ENCODE measurements at regions not wholly inside any gene's neighbourhood (a gene's known extent, or its start where the extent isn't known, plus 50 kb on each side); places are given as distances from the start of the nearest gene placed in this dataset.

- TF ChIP-seq, protein P1, sequence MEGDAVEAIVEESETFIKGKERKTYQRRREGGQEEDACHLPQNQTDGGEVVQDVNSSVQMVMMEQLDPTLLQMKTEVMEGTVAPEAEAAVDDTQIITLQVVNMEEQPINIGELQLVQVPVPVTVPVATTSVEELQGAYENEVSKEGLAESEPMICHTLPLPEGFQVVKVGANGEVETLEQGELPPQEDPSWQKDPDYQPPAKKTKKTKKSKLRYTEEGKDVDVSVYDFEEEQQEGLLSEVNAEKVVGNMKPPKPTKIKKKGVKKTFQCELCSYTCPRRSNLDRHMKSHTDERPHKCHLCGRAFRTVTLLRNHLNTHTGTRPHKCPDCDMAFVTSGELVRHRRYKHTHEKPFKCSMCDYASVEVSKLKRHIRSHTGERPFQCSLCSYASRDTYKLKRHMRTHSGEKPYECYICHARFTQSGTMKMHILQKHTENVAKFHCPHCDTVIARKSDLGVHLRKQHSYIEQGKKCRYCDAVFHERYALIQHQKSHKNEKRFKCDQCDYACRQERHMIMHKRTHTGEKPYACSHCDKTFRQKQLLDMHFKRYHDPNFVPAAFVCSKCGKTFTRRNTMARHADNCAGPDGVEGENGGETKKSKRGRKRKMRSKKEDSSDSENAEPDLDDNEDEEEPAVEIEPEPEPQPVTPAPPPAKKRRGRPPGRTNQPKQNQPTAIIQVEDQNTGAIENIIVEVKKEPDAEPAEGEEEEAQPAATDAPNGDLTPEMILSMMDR (conservative IDR thresholded peaks at IDR 0.05; ENCODE audit: low read depth, low read length): no peak
- H3K36me3 ChIP-seq (ENCODE audit: insufficient read depth): no peaks in the 10 kb centered on the region
- no peaks in the 10 kb centered on the region for H3K4me1 ChIP-seq (ENCODE audit: low read depth, poor library complexity, severe bottlenecking)
- H3K9ac ChIP-seq: no peak overlapping the region
- no peak overlapping the region for H3K4me2 ChIP-seq
- no peaks in the 10 kb centered on the region for H4K20me1 ChIP-seq (ENCODE audit: insufficient read depth)
- H3K27me3 ChIP-seq (ENCODE audit: insufficient read depth, low read depth): no peaks in the 10 kb centered on the region
- no peaks in the 10 kb centered on the region for H3K79me2 ChIP-seq (ENCODE audit: insufficient read depth, low read depth)
- H3K4me3 ChIP-seq (IDR thresholded peaks at IDR 0.05; ENCODE audit: insufficient read depth, low read depth, low read length): no peak overlapping the region
- no peak overlapping the region for H3K27ac ChIP-seq
- no peak overlapping the region for H2AFZ ChIP-seq (ENCODE audit: low read depth)
These were observed 143.8 kb upstream of the GADL1 start for GRCh38 chr3:31038086-31038739.

DNA sequence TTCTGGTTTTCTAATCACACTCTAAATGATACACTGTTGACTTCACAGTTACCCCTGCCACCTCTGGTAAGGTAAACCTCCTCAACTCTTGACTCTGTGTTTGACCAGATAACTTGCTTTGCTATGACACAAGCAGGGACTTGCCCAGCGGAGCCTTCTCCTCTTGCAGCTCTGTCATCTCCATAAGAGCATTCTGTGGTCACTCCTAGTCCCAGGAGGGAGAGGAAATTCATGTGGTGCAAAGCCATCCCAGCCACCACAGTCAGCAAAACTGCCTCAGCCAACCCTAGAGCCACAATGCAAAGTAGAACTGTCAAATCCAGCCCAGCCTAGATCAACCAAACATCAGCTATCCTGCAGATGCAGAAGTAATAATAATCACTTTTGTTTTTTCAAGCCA is 144.7 kb upstream of the GADL1 start:
- Histone ChIP-seq H3K9ac (no peak overlapping the region), H3K79me2 (ENCODE audit: insufficient read depth, low read depth) (no peaks in the 10 kb centered on the region), H3K4me2 (no peak overlapping the region), H3K27ac (no peak overlapping the region), H3K27me3 (ENCODE audit: insufficient read depth, low read depth) (no peaks in the 10 kb centered on the region), H4K20me1 (ENCODE audit: insufficient read depth) (no peaks in the 10 kb centered on the region), H3K4me1 (ENCODE audit: low read depth, poor library complexity, severe bottlenecking) (no peaks in the 10 kb centered on the region), H3K36me3 (ENCODE audit: insufficient read depth) (no peaks in the 10 kb centered on the region), H3K4me3 (IDR thresholded peaks at IDR 0.05; ENCODE audit: insufficient read depth, low read depth, low read length) (no peak overlapping the region), H2AFZ (ENCODE audit: low read depth) (no peak overlapping the region)
- TF ChIP-seq, protein P1 (conservative IDR thresholded peaks at IDR 0.05; ENCODE audit: low read depth, low read length): no peak

GRCh38 chr3:31041161-31041978 is 146.9 kb upstream of the GADL1 start:
- H4K20me1 ChIP-seq (ENCODE audit: insufficient read depth): no peaks in the 10 kb centered on the region
- H2AFZ ChIP-seq (ENCODE audit: low read depth): no peak overlapping the region
- no peaks in the 10 kb centered on the region for H3K4me1 ChIP-seq (ENCODE audit: low read depth, poor library complexity, severe bottlenecking)
- no peaks in the 10 kb centered on the region for H3K36me3 ChIP-seq (ENCODE audit: insufficient read depth)
- TF ChIP-seq, protein P1 (conservative IDR thresholded peaks at IDR 0.05; ENCODE audit: low read depth, low read length): no peak
- H3K4me2 ChIP-seq: no peak overlapping the region
- H3K4me3 ChIP-seq (IDR thresholded peaks at IDR 0.05; ENCODE audit: insufficient read depth, low read depth, low read length): no peak overlapping the region
- H3K27ac ChIP-seq: no peak overlapping the region
- H3K9ac ChIP-seq: no peak overlapping the region
- no peaks in the 10 kb centered on the region for H3K27me3 ChIP-seq (ENCODE audit: insufficient read depth, low read depth)
- no peaks in the 10 kb centered on the region for H3K79me2 ChIP-seq (ENCODE audit: insufficient read depth, low read depth)

GRCh38 chr3:31043184-31043819 is 148.8 kb upstream of the GADL1 start:
- Histone ChIP-seq H3K36me3 (ENCODE audit: insufficient read depth) (no peaks in the 10 kb centered on the region), H3K79me2 (ENCODE audit: insufficient read depth, low read depth) (no peaks in the 10 kb centered on the region), H2AFZ (ENCODE audit: low read depth) (no peak overlapping the region), H3K27ac (no peak overlapping the region), H3K4me2 (no peak overlapping the region), H3K27me3 (ENCODE audit: insufficient read depth, low read depth) (no peaks in the 10 kb centered on the region), H3K4me3 (IDR thresholded peaks at IDR 0.05; ENCODE audit: insufficient read depth, low read depth, low read length) (no peak overlapping the region), H4K20me1 (ENCODE audit: insufficient read depth) (no peaks in the 10 kb centered on the region), H3K4me1 (ENCODE audit: low read depth, poor library complexity, severe bottlenecking) (no peaks in the 10 kb centered on the region), H3K9ac (no peak overlapping the region)
- TF ChIP-seq, protein P1 (conservative IDR thresholded peaks at IDR 0.05; ENCODE audit: low read depth, low read length): no peak
